ENCODE measurements at regions not wholly inside any gene's neighbourhood (a gene's known extent, or its start where the extent isn't known, plus 50 kb on each side); places are given as distances from the start of the nearest gene placed in this dataset.

- ChIA-PET POLR2A (no interaction called here), CTCF (no interaction called here), SMC1A (ENCODE audit: uncharacterized antibody, unreplicated experiment) (no interaction called here), RAD21 (ENCODE audit: unreplicated experiment) (no interaction called here)
- intact Hi-C loops (cut with micrococcal nuclease; ENCODE audit: unreplicated experiment) = no loop called here
- H4K20me1 ChIP-seq (ENCODE audit: control insufficient read depth, insufficient read depth) = no peaks in the 10 kb centered on the region
- no peak overlapping the region for H3K27ac ChIP-seq (ENCODE audit: control insufficient read depth, insufficient read depth)
- H3K4me3 ChIP-seq = no peak overlapping the region
- no peak for TF ChIP-seq DPF2 (IDR thresholded peaks at IDR 0.05)
- TF ChIP-seq ATF3 (IDR thresholded peaks at IDR 0.05; ENCODE audit: borderline replicate concordance, extremely low read depth, low read depth, low read length) = no peak
- no peak for TF ChIP-seq RBBP5 (conservative IDR thresholded peaks at IDR 0.05)
- no peak for TF ChIP-seq PAX8 (IDR thresholded peaks at IDR 0.05)
- no peak for TF ChIP-seq MLLT1 (IDR thresholded peaks at IDR 0.05)
- no peak for TF ChIP-seq ZBTB40 (IDR thresholded peaks at IDR 0.05; ENCODE audit: borderline replicate concordance)
- no peak for TF ChIP-seq KAT2A (conservative IDR thresholded peaks at IDR 0.05; ENCODE audit: control insufficient read depth, low read depth, low read length)
- no peak for TF ChIP-seq TBL1XR1 (IDR thresholded peaks at IDR 0.05; ENCODE audit: low read depth, low read length)
- TF ChIP-seq NR2C2 (IDR thresholded peaks at IDR 0.05; ENCODE audit: borderline replicate concordance, control insufficient read depth, insufficient read length, low read depth) = no peak
- TF ChIP-seq KDM1A (IDR thresholded peaks at IDR 0.05; ENCODE audit: borderline replicate concordance) = no peak
- no peak for TF ChIP-seq WRNIP1 (IDR thresholded peaks at IDR 0.05; ENCODE audit: borderline replicate concordance, low read depth, low read length)
- TF ChIP-seq TCF7 (IDR thresholded peaks at IDR 0.05; ENCODE audit: borderline replicate concordance) = no peak
- no peak for TF ChIP-seq FOXM1 (IDR thresholded peaks at IDR 0.05; ENCODE audit: low read depth, low read length)
- WGBS (ENCODE audit: insufficient coverage, insufficient replicate concordance, low lambda C conversion rate, missing lambda C conversion rate) = 33% methylated on average over 1 of the region's 1 CpG
- FAIRE-seq (no peak), DNase-seq (ENCODE audit: low read depth, low spot score) (no peak), ATAC-seq (no peak)
- H3K36me3 ChIP-seq (ENCODE audit: control insufficient read depth in 2 of 2, insufficient read depth in 2 of 2, low read length in 1 of 2) = no peaks in the 10 kb centered on the region
- no peaks in the 10 kb centered on the region for H3K79me2 ChIP-seq (ENCODE audit: control insufficient read depth, insufficient read depth, low read length)
- H3K9me3 ChIP-seq (replicated peaks; ENCODE audit: control insufficient read depth, insufficient read depth, low read length) = no peaks in the 10 kb centered on the region
- no peak overlapping the region for H3K9ac ChIP-seq (ENCODE audit: control insufficient read depth, insufficient read depth, low read length)
- no TSS peak for BruUV-seq (replicated peaks)
- H3K27me3 ChIP-seq (replicated peaks in 1 of 2; ENCODE audit: control insufficient read depth in 2 of 2, insufficient read depth in 2 of 2, low read length in 1 of 2) = no peaks in the 10 kb centered on the region
- no peaks in the 10 kb centered on the region for H3K4me1 ChIP-seq (ENCODE audit: control insufficient read depth, insufficient read depth, low read length)
- in situ Hi-C loops (cut with MboI) = no loop called here
- H2AFZ ChIP-seq (ENCODE audit: control insufficient read depth, low read depth, low read length) = no peak overlapping the region
- no peak overlapping the region for H3K4me2 ChIP-seq (ENCODE audit: control insufficient read depth, insufficient read depth)
Measured at GRCh38 chr12:76641073-76641472, 81.5 kb upstream of the OSBPL8 start.
